Panc1 (cell line): ENCODE measurements at regions not wholly inside any gene's neighbourhood (a gene's known extent, or its start where the extent isn't known, plus 50 kb on each side); places are given as distances from the start of the nearest gene placed in this dataset.

Experiments
- ATAC-seq: fragments of 200-7000 bp; cut with Tn5 transposase; 2 replicates; pipeline ENCODE4 v1.9.1; 2020; ENCODE audit warnings: mild to moderate bottlenecking, moderate library complexity
- BruUV-seq: library from RNA; stranded (reverse); fragments of 400-500 nt; replicated peaks from 2 replicates; lab custom pipeline; 2021; lab: Mats Ljungman, UMichigan
- CTCF ChIA-PET: fragments of 300-600 bp; sonication (Branson Sonifier 250); formaldehyde crosslinking; loops from one replicate; lab custom pipeline; 2022; ENCODE audit warnings: antibody characterized with exemption; lab: Charles Lee
- POLR2A ChIA-PET: fragments of 300-600 bp; sonication (Branson Sonifier 250); formaldehyde crosslinking; loops from one replicate; lab custom pipeline; 2022; ENCODE audit warnings: antibody characterized with exemption; lab: Charles Lee
- DNase-seq: peaks from one replicate; pipeline ENCODE4 v3.0.0-alpha.2; 2010; ENCODE audit warnings: low read depth, low spot score
- H3K27ac ChIP-seq: 2 replicates; pipeline ENCODE4 v1.5.1; 2011; ENCODE audit warnings: mild to moderate bottlenecking, low read length, inconsistent platforms
- H3K27me3 ChIP-seq: fragments of 200-500 bp; sonication (Bioruptor generic); 2 replicates; pipeline ENCODE4 v1.6.0; 2014; ENCODE audit warnings: low read length, inconsistent platforms; ENCODE audit not compliant: control insufficient read depth, insufficient read depth
- H3K36me3 ChIP-seq: fragments of 200-500 bp; sonication (Bioruptor generic); 2 replicates; pipeline ENCODE4 v1.5.1; 2014; ENCODE audit warnings: inconsistent platforms, mild to moderate bottlenecking, low read length, moderate library complexity; ENCODE audit not compliant: control insufficient read depth, insufficient read depth
- H3K4me1 ChIP-seq: 2 replicates; pipeline ENCODE4 v1.5.1; 2011; ENCODE audit warnings: inconsistent platforms, mild to moderate bottlenecking, low read length, moderate library complexity; ENCODE audit not compliant: control insufficient read depth, insufficient read depth
- H3K4me3 ChIP-seq, 2 experiments: 2 replicates each; pipeline ENCODE4 v1.5.1; 2011 to 2012; ENCODE audit warnings: low read depth in 2 of 2, low read length in 2 of 2, mild to moderate bottlenecking in 2 of 2, inconsistent platforms in 1 of 2, moderate library complexity in 1 of 2
- H3K9me3 ChIP-seq: fragments of 200-500 bp; sonication (Bioruptor generic); 2 replicates; pipeline ENCODE4 v1.5.1; 2014; ENCODE audit warnings: low read depth, mild to moderate bottlenecking, inconsistent platforms, low read length, moderate library complexity; ENCODE audit not compliant: control insufficient read depth, insufficient read depth
- CTCF ChIP-seq: fragments of 450-650 bp; IDR thresholded peaks from 2 replicates; pipeline ENCODE4 v1.5.1; 2017; ENCODE audit warnings: mild to moderate bottlenecking
- POLR2AphosphoS5 ChIP-seq: IDR thresholded peaks from 2 replicates; pipeline ENCODE4 v1.6.1; 2012; ENCODE audit warnings: mild to moderate bottlenecking, low read depth, low read length, moderate library complexity
- REST ChIP-seq, 2 experiments: IDR thresholded peaks; 2 replicates each; pipeline ENCODE4 v1.6.1; 2011 to 2012; ENCODE audit warnings: low read depth in 2 of 2, control low read depth in 1 of 2, low read length in 1 of 2, mild to moderate bottlenecking in 1 of 2, moderate library complexity in 1 of 2; ENCODE audit not compliant: insufficient read depth in 1 of 2
- SIN3A ChIP-seq: IDR thresholded peaks from 2 replicates; pipeline ENCODE4 v1.6.1; 2012; ENCODE audit warnings: low read depth, mild to moderate bottlenecking, low read length, moderate library complexity, borderline replicate concordance; ENCODE audit not compliant: insufficient read depth
- TCF7L2 ChIP-seq: IDR thresholded peaks from 2 replicates; pipeline ENCODE4 v1.6.1; 2011; ENCODE audit warnings: mild to moderate bottlenecking, low read depth, low read length, inconsistent platforms
- in situ Hi-C: cut with HindIII; loops from 2 replicates; pipeline ENCODE4 v1.10.0; 2016; ENCODE audit warnings: low sequenced_read_pairs, low pct_unique_long_range_greater_than_20kb
- intact Hi-C: fragments of 100-400 bp; cut with micrococcal nuclease; formaldehyde crosslinking; loops from one replicate; pipeline ENCODE4 v1.10.0; 2022; ENCODE audit not compliant: unreplicated experiment

- intact Hi-C loops (no loop called here), in situ Hi-C loops (no loop called here)
- Histone ChIP-seq H3K27me3 (no peaks in the 10 kb centered on the region; the same call in 1 of the 2 replicates), H3K27ac (no peak overlapping the region), H3K4me1 (no peaks in the 10 kb centered on the region), H3K36me3 (no peaks in the 10 kb centered on the region), H3K9me3 (no peaks in the 10 kb centered on the region), H3K4me3 (no peak overlapping the region)
- ATAC-seq (no peak), DNase-seq (no peak)
- POLR2A ChIA-PET = no interaction called here
- TF ChIP-seq CTCF (no peak), POLR2AphosphoS5 (no peak), SIN3A (no peak), TCF7L2 (no peak), REST (IDR thresholded peaks at IDR 0.05; ENCODE audit: insufficient read depth in 1 of 2, low read depth in 2 of 2, low read length in 1 of 2) (no peak)
- CTCF ChIA-PET = no interaction called here
- BruUV-seq = no TSS peak
Measured at GRCh38 chr2:239578381-239578780, 177.6 kb upstream of the HDAC4 start.

- no peak for ATAC-seq
- no peak overlapping the region for H3K4me3 ChIP-seq
- POLR2A ChIA-PET = no interaction called here
- no peak for DNase-seq
- peaks cover 2% of the 10 kb centered on the region; the same call in 1 of the 2 replicates for H3K27me3 ChIP-seq
- CTCF ChIA-PET = no interaction called here
- TF ChIP-seq CTCF = no peak
- no peak for TF ChIP-seq POLR2AphosphoS5
- TF ChIP-seq REST (IDR thresholded peaks at IDR 0.05; ENCODE audit: insufficient read depth in 1 of 2, low read depth in 2 of 2, low read length in 1 of 2) = no peak
- no peak for TF ChIP-seq SIN3A
- no peak for TF ChIP-seq TCF7L2
- no TSS peak for BruUV-seq
- H3K9me3 ChIP-seq = no peaks in the 10 kb centered on the region
- no peak overlapping the region for H3K27ac ChIP-seq
- in situ Hi-C loops (no loop called here), intact Hi-C loops (no loop called here)
- no peaks in the 10 kb centered on the region for H3K4me1 ChIP-seq
- H3K36me3 ChIP-seq = no peaks in the 10 kb centered on the region
Measured at GRCh38 chr2:239577935-239578334, 177.1 kb upstream of the HDAC4 start.
